Fibroblast of the aortic adventitia (primary cell): ENCODE measurements at regions not wholly inside any gene's neighbourhood (a gene's known extent, or its start where the extent isn't known, plus 50 kb on each side); places are given as distances from the start of the nearest gene placed in this dataset.
"Not testable (repeated sequence)": the region's sequence is repeated elsewhere in the genome, so short reads cannot be mapped to it uniquely, and the experiment has no call there.

ENCODE experiments used
- DNase-seq: peaks from one replicate; pipeline ENCODE4 v3.0.0-alpha.2; 2010; ENCODE audit warnings: low read depth
- H3K4me3 ChIP-seq: 2 replicates; pipeline ENCODE4 v1.5.1; 2011; ENCODE audit warnings: low read depth, mild to moderate bottlenecking, control low read depth, low read length, moderate library complexity
- CTCF ChIP-seq: IDR thresholded peaks from 2 replicates; pipeline ENCODE4 v1.5.1; 2011; ENCODE audit warnings: mild to moderate bottlenecking, low read length, control low read depth, inconsistent platforms; ENCODE audit not compliant: insufficient read depth

DNA sequence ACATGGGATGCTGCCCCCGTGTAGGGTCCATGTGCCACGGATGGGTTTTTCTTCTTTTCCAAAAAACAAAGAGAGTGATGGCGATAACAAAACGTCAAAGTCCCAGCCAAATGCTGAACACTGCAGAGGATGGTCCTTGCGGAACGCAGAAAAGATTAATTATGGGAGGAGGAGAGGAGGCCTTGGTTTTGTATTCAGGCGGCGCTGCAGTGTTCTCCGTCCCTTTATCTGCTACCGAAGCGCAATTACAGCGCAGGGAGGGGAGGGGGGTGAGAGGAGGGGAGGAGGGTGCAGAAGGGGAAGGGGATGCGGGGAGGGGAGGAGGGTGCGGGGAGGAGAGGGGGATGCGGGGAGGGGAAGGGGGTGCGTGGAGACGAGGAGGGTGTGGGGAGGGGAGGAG lies 131.8 kb upstream of the PRKCQ start:
- H3K4me3 ChIP-seq: no peak overlapping the region
- no peak for DNase-seq
- no peak for TF ChIP-seq CTCF

DNA sequence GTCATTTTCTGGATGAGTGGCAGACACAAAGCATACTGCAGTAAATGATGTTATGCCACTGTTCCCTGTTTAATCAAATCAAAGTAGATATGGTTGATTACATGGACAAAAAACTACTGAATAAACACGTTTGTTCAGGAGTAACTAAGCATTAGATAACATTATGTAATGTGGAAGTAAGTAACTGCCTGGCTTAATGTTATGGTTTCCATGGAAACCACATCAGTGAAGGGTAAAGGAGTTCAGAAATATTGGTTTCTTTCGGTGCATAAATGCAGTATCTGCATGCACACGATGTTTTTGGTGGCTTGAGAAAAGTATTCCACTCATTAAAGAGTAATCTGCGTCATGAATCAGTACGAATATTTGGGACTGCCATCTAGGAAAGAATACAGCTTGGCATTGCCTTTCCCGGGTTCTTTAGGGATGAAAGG lies 131.3 kb upstream of the PRKCQ start:
- no peak for TF ChIP-seq CTCF
- no peak overlapping the region for H3K4me3 ChIP-seq
- no peak for DNase-seq

- no peak for TF ChIP-seq CTCF
- DNase-seq: no peak
- H3K4me3 ChIP-seq: no peak overlapping the region
Observed at GRCh38 chr10:6707352-6707751, 127.3 kb upstream of the PRKCQ start.

- DNase-seq: no peak
- H3K4me3 ChIP-seq: no peak overlapping the region
- no peak for TF ChIP-seq CTCF
Observed at GRCh38 chr10:6706725-6707124, 126.6 kb upstream of the PRKCQ start.

DNA sequence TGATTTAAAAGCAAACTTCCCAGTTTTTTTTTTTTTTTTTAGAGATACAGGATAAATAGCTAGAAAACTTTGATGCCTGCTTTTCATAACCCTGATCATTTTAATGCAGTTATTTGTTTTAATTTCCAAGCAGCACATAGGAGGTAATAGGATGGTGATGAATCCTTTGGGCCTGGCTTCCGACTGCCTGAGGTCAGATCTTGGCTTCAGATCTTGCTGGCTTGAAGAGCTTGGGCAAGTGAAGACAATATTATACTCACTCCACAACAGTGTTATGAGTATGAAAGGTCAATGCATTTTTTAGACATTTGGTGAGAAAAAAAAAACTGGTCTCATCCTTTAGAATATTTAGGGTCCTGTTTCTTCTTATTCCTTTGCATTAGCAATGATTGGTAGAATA lies 124.8 kb upstream of the PRKCQ start:
- H3K4me3 ChIP-seq: no peak overlapping the region
- no peak for TF ChIP-seq CTCF
- no peak for DNase-seq

GRCh38 chr10:6702833-6703232 lies 122.8 kb upstream of the PRKCQ start:
- not testable (repeated sequence) for DNase-seq, H3K4me3 ChIP-seq

DNA sequence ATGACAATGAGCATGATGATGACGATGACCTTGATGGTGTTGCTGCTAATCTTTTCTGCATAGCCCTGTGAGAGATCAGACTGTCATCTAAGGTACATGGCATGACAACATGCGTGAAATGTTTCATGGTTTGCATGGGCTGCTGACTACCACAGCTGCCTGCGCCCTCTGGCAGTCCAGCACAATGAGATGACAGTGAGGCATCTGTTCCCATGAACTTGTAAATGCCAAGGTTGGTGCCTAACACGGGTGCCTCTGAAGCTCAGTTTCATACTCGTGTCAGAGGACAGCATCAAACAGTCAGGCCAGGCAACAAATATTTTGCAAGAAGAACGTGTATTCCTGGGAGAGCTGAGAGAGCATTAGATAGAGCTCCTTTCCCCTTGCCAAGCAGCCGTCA lies 122.0 kb upstream of the PRKCQ start:
- TF ChIP-seq CTCF: no peak

More for the DNA sequence above, 122.0 kb upstream of the PRKCQ start:
- DNase-seq: no peak
- no peak overlapping the region for H3K4me3 ChIP-seq
